HCT116 (cell line): ENCODE measurements at regions not wholly inside any gene's neighbourhood (a gene's known extent, or its start where the extent isn't known, plus 50 kb on each side); places are given as distances from the start of the nearest gene placed in this dataset.
A peak's percentile ranks its signal among the peaks of the same experiment; 100 is the strongest.

Experiments used
- ATAC-seq: fragments of 200-7000 bp; cut with Tn5 transposase; 2 replicates; pipeline ENCODE4 v1.9.1; 2020; ENCODE audit warnings: mild to moderate bottlenecking, moderate library complexity
- BruUV-seq: library from RNA; stranded (reverse); fragments of 400-500 nt; replicated peaks from 2 replicates; lab custom pipeline; 2021; lab: Mats Ljungman, UMichigan
- CTCF ChIA-PET: fragments of 300-600 bp; sonication (Branson Sonifier 250); formaldehyde crosslinking; loops from one replicate; lab custom pipeline; 2021; ENCODE audit warnings: antibody characterized with exemption; lab: Charles Lee
- POLR2A ChIA-PET: fragments of 300-600, 350-600 bp; sonication (Branson Sonifier 250); formaldehyde crosslinking; loops from one replicate; lab custom pipeline; 2021; ENCODE audit warnings: antibody characterized with exemption; lab: Charles Lee
- RAD21 ChIA-PET, 2 experiments: fragments of 300-600 bp; sonication (Branson Sonifier 250); formaldehyde crosslinking; loops; one replicate each; lab custom pipeline; 2023; ENCODE audit warnings: low total read pairs in 2 of 2; ENCODE audit not compliant: uncharacterized antibody in 2 of 2, unreplicated experiment in 2 of 2, low non-redundant PET in 1 of 2; lab: Charles Lee
- DNase-seq: peaks from one replicate; pipeline ENCODE4 v3.0.0-alpha.2; 2010; ENCODE audit warnings: low read depth, low spot score
- H2AFZ ChIP-seq: fragments of 200-600 bp; shearing (Covaris generic), sonication (generic); 2 replicates; pipeline ENCODE4 v1.6.1; 2017; ENCODE audit warnings: low read depth, mixed run types, mixed read lengths, antibody characterized with exemption, low read length; ENCODE audit not compliant: poor library complexity, severe bottlenecking
- H3K27ac ChIP-seq: 2 replicates; pipeline ENCODE4 v1.5.1; 2012; ENCODE audit warnings: low read depth, low read length
- H3K27me3 ChIP-seq: fragments of 200-600 bp; sonication (generic); 2 replicates; pipeline ENCODE4 v1.6.1; 2016; ENCODE audit warnings: mixed run types, low read length, mixed read lengths; ENCODE audit not compliant: insufficient read depth
- H3K36me3 ChIP-seq, 2 experiments: fragments of 200-500 bp in 1 of 2; fragments of 200-600 bp in 1 of 2; sonication (Bioruptor generic) in 1 of 2; sonication (generic) in 1 of 2; 2 replicates each; pipeline versions ENCODE4 v1.5.1 to v1.6.1; 2014 to 2016; ENCODE audit warnings: low read length in 2 of 2, inconsistent platforms in 1 of 2, mixed read lengths in 1 of 2, mixed run types in 1 of 2; ENCODE audit not compliant: insufficient read depth in 2 of 2, control insufficient read depth in 1 of 2
- H3K4me1 ChIP-seq, 2 experiments: fragments of 200-600 bp in 1 of 2; sonication (generic) in 1 of 2; 2 replicates each; pipeline versions ENCODE4 v1.5.1 to v1.6.1; 2012 to 2017; ENCODE audit warnings: low read length in 2 of 2, inconsistent platforms in 1 of 2, mild to moderate bottlenecking in 1 of 2, mixed read lengths in 1 of 2, mixed run types in 1 of 2, moderate library complexity in 1 of 2; ENCODE audit not compliant: insufficient read depth in 2 of 2, control insufficient read depth in 1 of 2
- H3K4me2 ChIP-seq: fragments of 200-600 bp; sonication (generic); 2 replicates; pipeline ENCODE4 v1.6.1; 2017; ENCODE audit warnings: mixed run types, low read length, mixed read lengths
- H3K4me3 ChIP-seq, 2 experiments: fragments of 200-600 bp in 1 of 2; sonication (generic) in 1 of 2; replicated peaks in 1 of 2; 2 replicates each; pipeline ENCODE4 v1.5.1; 2011 to 2016; ENCODE audit warnings: low read length in 2 of 2, control low read depth in 1 of 2, low read depth in 1 of 2, mild to moderate bottlenecking in 1 of 2, mixed read lengths in 1 of 2, mixed run types in 1 of 2
- H3K79me2 ChIP-seq: fragments of 200-600 bp; sonication (generic); 2 replicates; pipeline ENCODE4 v1.6.1; 2017; ENCODE audit warnings: mild to moderate bottlenecking, mixed run types, low read length, moderate library complexity, mixed read lengths; ENCODE audit not compliant: insufficient read depth
- H3K9ac ChIP-seq: fragments of 200-600 bp; sonication (generic); 2 replicates; pipeline ENCODE4 v1.6.1; 2016; ENCODE audit warnings: low read length, mixed read lengths
- H3K9me2 ChIP-seq: fragments of 200-600 bp; sonication (generic), shearing (Covaris generic); 2 replicates; pipeline ENCODE4 v1.6.1; 2017; ENCODE audit warnings: mixed run types, mild to moderate bottlenecking, moderate library complexity; ENCODE audit not compliant: insufficient read depth
- H3K9me3 ChIP-seq, 2 experiments: fragments of 200-500 bp in 1 of 2; fragments of 200-600 bp in 1 of 2; sonication (Bioruptor generic) in 1 of 2; sonication (generic) in 1 of 2; 2 replicates each; pipeline ENCODE4 v1.6.1; 2014 to 2017; ENCODE audit warnings: low read length in 2 of 2, mixed read lengths in 2 of 2, inconsistent platforms in 1 of 2, low read depth in 1 of 2, mild to moderate bottlenecking in 1 of 2, mixed run types in 1 of 2, moderate library complexity in 1 of 2; ENCODE audit not compliant: control insufficient read depth in 1 of 2, insufficient read depth in 1 of 2
- H4K20me1 ChIP-seq: fragments of 200-600 bp; sonication (generic), shearing (Covaris generic); 2 replicates; pipeline ENCODE4 v1.6.1; 2017; ENCODE audit warnings: mixed run types, mild to moderate bottlenecking, moderate library complexity; ENCODE audit not compliant: insufficient read depth
- CBX3 ChIP-seq: IDR thresholded peaks from 2 replicates; pipeline ENCODE4 v1.6.1; 2012; ENCODE audit warnings: low read depth
- EGR1 ChIP-seq: IDR thresholded peaks from 2 replicates; pipeline ENCODE4 v1.6.1; 2012; ENCODE audit warnings: low read depth
- ELF1 ChIP-seq: IDR thresholded peaks from 2 replicates; pipeline ENCODE4 v1.6.1; 2012; ENCODE audit warnings: low read depth, borderline replicate concordance
- EZH2 ChIP-seq: fragments of 200-600 bp; sonication (generic); IDR thresholded peaks from 2 replicates; pipeline ENCODE4 v1.6.1; 2017; ENCODE audit warnings: antibody characterized with exemption, mixed run types
- EZH2phosphoT487 ChIP-seq: fragments of 200-600 bp; IDR thresholded peaks from 2 replicates; pipeline ENCODE4 v1.6.1; 2018; ENCODE audit warnings: antibody characterized with exemption, borderline replicate concordance
- FOSL1 ChIP-seq: IDR thresholded peaks from 2 replicates; pipeline ENCODE4 v1.6.1; 2012; ENCODE audit warnings: low read depth
- JUND ChIP-seq: IDR thresholded peaks from 2 replicates; pipeline ENCODE4 v1.6.1; 2012
- POLR2AphosphoS5 ChIP-seq: IDR thresholded peaks from 2 replicates; pipeline ENCODE4 v1.6.1; 2011; ENCODE audit warnings: mild to moderate bottlenecking, low read depth, low read length, moderate library complexity
- RAD21 ChIP-seq: IDR thresholded peaks from 2 replicates; pipeline ENCODE4 v1.6.1; 2012; ENCODE audit warnings: low read depth, mild to moderate bottlenecking
- TCF7L2 ChIP-seq: IDR thresholded peaks from 2 replicates; pipeline ENCODE4 v1.7.0; 2011; ENCODE audit warnings: borderline replicate concordance, inconsistent platforms; ENCODE audit not compliant: insufficient read depth, insufficient read length; ENCODE audit errors: extremely low read depth
- ZFX ChIP-seq: fragments of 450-650 bp; IDR thresholded peaks from 2 replicates; pipeline ENCODE4 v1.6.1; 2017
- ZNF274 ChIP-seq: fragments of 200-500 bp; sonication (Bioruptor generic); IDR thresholded peaks from 2 replicates; pipeline ENCODE4 v1.6.1; 2014; ENCODE audit warnings: mild to moderate bottlenecking, low read depth, low read length, inconsistent platforms
- intact Hi-C: fragments of 100-400 bp; cut with micrococcal nuclease; formaldehyde crosslinking; loops from 2 replicates; pipeline ENCODE4 v1.10.0; 2022
- TF ChIP-seq, protein P1 (sequence below), 3 experiments: fragments of 200-600 bp in 1 of 3; sonication (generic) in 1 of 3; IDR thresholded peaks in 2 of 3; conservative IDR thresholded peaks in 1 of 3; 2 replicates each; pipeline ENCODE4 v1.5.1; 2012 to 2017; ENCODE audit warnings: low read depth in 2 of 3, low read length in 2 of 3, antibody characterized with exemption in 1 of 3, borderline replicate concordance in 1 of 3, control low read depth in 1 of 3, mild to moderate bottlenecking in 1 of 3, mixed read lengths in 1 of 3, mixed run types in 1 of 3, moderate library complexity in 1 of 3; ENCODE audit not compliant: insufficient read depth in 1 of 3
- TF ChIP-seq, protein P2 (sequence below): IDR thresholded peaks from 2 replicates; pipeline ENCODE4 v1.6.1; 2012
- TF ChIP-seq, protein P3 (sequence below): IDR thresholded peaks from 2 replicates; pipeline ENCODE4 v1.6.1; 2012

DNA sequence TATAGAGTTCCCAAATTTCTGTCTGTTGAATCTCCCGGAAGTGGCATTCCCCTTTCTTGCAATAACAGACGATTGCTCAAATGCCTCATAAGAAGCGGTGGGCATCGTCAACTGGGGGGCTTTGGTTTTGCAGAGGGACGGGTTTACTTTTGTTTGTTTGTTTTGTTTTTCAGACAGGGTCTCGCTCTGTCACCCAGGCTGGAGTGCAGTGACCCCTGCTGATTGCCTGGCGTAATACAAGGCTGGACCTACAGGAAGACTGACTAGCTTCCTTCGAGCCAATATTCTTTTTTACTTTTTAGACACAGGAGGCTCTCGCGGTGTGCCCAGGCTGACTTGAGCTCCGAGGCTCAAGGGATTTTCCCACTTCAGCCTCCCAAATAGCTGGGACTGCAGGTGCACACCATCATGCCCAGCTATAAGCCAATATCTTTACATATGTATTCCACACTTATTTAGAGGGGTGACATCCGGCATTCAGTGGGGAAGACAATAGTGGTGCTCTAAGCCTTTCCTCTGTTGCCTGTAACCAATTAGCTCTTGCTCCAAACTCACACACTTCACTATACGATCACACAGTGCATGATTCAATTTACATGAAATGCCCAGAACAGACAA lies 58.1 kb downstream of the FHIP2A start:
- Histone ChIP-seq H3K4me1 (peaks cover 0 to 19% of the 10 kb centered on the region in 2 experiments; a peak in 2 of 4 replicates), H3K27me3 (no peaks in the 10 kb centered on the region), H3K4me2 (peak overlapping the region; percentile 50), H3K4me3 (peak overlapping the region; percentile 23 to 29), H3K9me2 (no peaks in the 10 kb centered on the region), H3K27ac (no peak overlapping the region), H3K9ac (no peak overlapping the region), H2AFZ (peak overlapping the region; percentile 84), H3K79me2 (no peaks in the 10 kb centered on the region), H4K20me1 (no peaks in the 10 kb centered on the region), H3K9me3 (no peaks in the 10 kb centered on the region), H3K36me3 (no peaks in the 10 kb centered on the region)
- ATAC-seq (peak; percentile 79), DNase-seq (peak; percentile 43)
- ChIA-PET RAD21 (interaction anchor here (0.5 to 1.4 kb wide), 3 partner anchors 94 to 576 kb away, joined by 3 read pairs; no protein-coding TSS in a partner anchor), CTCF (interaction anchor here (0.5 to 4.2 kb wide), 28 partner anchors 9 to 592 kb away, joined by 3 to 84 read pairs (median 4); partner anchors contain the start of gene TRUB1), POLR2A (interaction anchor here (0.6 kb wide), 1 partner anchor 10 kb away, joined by 3 read pairs; no protein-coding TSS in a partner anchor)
- no peak for TF ChIP-seq EZH2
- peak; percentile 63 for TF ChIP-seq RAD21
- no peak for TF ChIP-seq ZNF274
- TF ChIP-seq, protein P1, sequence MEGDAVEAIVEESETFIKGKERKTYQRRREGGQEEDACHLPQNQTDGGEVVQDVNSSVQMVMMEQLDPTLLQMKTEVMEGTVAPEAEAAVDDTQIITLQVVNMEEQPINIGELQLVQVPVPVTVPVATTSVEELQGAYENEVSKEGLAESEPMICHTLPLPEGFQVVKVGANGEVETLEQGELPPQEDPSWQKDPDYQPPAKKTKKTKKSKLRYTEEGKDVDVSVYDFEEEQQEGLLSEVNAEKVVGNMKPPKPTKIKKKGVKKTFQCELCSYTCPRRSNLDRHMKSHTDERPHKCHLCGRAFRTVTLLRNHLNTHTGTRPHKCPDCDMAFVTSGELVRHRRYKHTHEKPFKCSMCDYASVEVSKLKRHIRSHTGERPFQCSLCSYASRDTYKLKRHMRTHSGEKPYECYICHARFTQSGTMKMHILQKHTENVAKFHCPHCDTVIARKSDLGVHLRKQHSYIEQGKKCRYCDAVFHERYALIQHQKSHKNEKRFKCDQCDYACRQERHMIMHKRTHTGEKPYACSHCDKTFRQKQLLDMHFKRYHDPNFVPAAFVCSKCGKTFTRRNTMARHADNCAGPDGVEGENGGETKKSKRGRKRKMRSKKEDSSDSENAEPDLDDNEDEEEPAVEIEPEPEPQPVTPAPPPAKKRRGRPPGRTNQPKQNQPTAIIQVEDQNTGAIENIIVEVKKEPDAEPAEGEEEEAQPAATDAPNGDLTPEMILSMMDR (IDR thresholded peaks at IDR 0.05 in 2 of 3, conservative IDR thresholded peaks at IDR 0.05 in 1 of 3; ENCODE audit: borderline replicate concordance in 1 of 3, insufficient read depth in 1 of 3, low read depth in 2 of 3, low read length in 2 of 3) = peak; percentile 73 to 98 (median 97)
- TF ChIP-seq, protein P2, sequence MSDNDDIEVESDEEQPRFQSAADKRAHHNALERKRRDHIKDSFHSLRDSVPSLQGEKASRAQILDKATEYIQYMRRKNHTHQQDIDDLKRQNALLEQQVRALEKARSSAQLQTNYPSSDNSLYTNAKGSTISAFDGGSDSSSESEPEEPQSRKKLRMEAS = no peak
- intact Hi-C loops = no loop called here
- BruUV-seq = no TSS peak

DNA sequence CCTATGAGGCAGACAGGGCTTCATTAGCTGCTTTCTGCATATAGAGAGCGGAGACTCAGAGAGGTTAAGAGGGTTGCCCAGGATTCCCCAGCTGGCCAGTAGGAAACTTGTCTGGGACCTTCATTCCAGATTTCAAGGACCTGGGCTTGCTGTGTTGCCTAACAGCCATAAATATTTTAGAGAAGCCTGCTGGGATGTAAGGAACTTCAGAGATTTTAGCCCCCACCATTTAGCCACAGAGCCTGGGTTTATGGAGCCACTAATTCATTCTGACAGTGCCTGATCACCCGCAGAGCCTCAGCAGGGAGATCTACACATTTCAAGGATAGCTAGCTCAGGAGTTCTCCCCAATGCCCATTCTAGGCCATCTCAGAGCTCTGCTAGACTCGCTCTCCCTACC lies 56.6 kb upstream of the TRUB1 start:
- Histone ChIP-seq H3K9me2 (no peaks in the 10 kb centered on the region), H3K4me2 (no peak overlapping the region), H3K79me2 (no peaks in the 10 kb centered on the region), H3K4me3 (no peak overlapping the region), H3K9me3 (no peaks in the 10 kb centered on the region), H3K4me1 (peaks cover 0 to 19% of the 10 kb centered on the region in 2 experiments; a peak in 2 of 4 replicates), H2AFZ (no peak overlapping the region), H3K27me3 (no peaks in the 10 kb centered on the region), H4K20me1 (no peaks in the 10 kb centered on the region), H3K9ac (no peak overlapping the region), H3K27ac (no peak overlapping the region), H3K36me3 (no peaks in the 10 kb centered on the region)
- DNase-seq (no peak), ATAC-seq (no peak)
- ChIA-PET RAD21 (no interaction called here), POLR2A (no interaction called here), CTCF (interaction anchor here (0.9 to 3.0 kb wide), 4 partner anchors 17 to 537 kb away, joined by 3 to 21 read pairs (median 4); no protein-coding TSS in a partner anchor)
- intact Hi-C loops = no loop called here
- no TSS peak for BruUV-seq
- TF ChIP-seq EZH2phosphoT487 = no peak
- TF ChIP-seq POLR2AphosphoS5 = no peak
- TF ChIP-seq ZFX = no peak
- TF ChIP-seq, protein P3, sequence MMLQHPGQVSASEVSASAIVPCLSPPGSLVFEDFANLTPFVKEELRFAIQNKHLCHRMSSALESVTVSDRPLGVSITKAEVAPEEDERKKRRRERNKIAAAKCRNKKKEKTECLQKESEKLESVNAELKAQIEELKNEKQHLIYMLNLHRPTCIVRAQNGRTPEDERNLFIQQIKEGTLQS = no peak
- no peak for TF ChIP-seq CBX3
- no peak for TF ChIP-seq JUND
- TF ChIP-seq ELF1 = no peak
- no peak for TF ChIP-seq ZNF274
- no peak for TF ChIP-seq TCF7L2
- TF ChIP-seq FOSL1 = no peak
- no peak for TF ChIP-seq EGR1
- TF ChIP-seq, protein P1 (IDR thresholded peaks at IDR 0.05 in 2 of 3, conservative IDR thresholded peaks at IDR 0.05 in 1 of 3; ENCODE audit: borderline replicate concordance in 1 of 3, insufficient read depth in 1 of 3, low read depth in 2 of 3, low read length in 2 of 3) = no peak
